ENCODE measurements at regions not wholly inside any gene's neighbourhood (a gene's known extent, or its start where the extent isn't known, plus 50 kb on each side); places are given as distances from the start of the nearest gene placed in this dataset.

- H3K4me3 ChIP-seq (ENCODE audit: low read depth, low read length), result no peak overlapping the region
- DNase-seq (ENCODE audit: low read depth), result no peak
- no peak for TF ChIP-seq CTCF (IDR thresholded peaks at IDR 0.05; ENCODE audit: insufficient read depth, low read depth, low read length, missing control alignments)
These were observed 60.6 kb upstream of the NTM start for GRCh38 chr11:131309776-131310175.

DNA sequence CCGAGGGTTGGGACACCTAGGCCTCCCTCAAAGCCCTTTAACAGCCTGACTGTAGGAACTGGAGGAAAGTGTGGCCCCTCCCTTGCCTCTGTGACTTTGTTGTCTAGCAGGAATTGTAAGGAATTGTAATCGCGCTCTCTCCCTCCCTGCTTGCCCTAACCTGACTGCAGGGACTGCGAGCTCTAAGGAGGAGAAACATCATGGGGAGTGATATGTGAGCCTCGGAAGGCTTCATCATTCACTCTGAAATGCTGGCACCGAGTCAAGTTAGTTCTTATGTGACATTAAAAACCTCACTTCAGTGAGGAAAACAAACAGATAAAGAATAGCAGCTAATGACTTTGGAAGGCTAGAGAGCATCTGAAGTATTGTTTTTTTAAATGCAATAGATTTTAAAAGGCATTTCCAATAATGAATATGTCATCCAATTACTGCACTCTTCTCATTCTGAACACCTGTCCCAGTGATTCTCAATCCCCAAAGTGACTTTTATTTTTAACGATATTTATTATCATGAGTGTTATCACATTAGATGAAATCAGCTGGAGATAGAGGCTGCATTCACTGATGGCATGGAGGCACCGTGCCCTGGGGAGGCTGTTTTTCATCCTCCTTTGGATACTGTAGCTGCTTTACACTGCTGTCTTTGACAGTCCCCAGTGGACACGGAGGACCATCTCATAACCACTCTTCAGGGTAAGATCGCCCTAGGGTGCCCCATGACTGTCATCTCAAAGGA, 58.5 kb upstream of the NTM start:
- H3K4me3 ChIP-seq (ENCODE audit: low read depth, low read length), result no peak overlapping the region
- DNase-seq (ENCODE audit: low read depth), result no peak
- TF ChIP-seq CTCF (IDR thresholded peaks at IDR 0.05; ENCODE audit: insufficient read depth, low read depth, low read length, missing control alignments), result no peak
